PC-9 (cell line): ENCODE measurements at regions not wholly inside any gene's neighbourhood (a gene's known extent, or its start where the extent isn't known, plus 50 kb on each side); places are given as distances from the start of the nearest gene placed in this dataset.

ENCODE experiments used
- BruUV-seq: library from RNA; stranded (reverse); fragments of 400-500 nt; replicated peaks from 2 replicates; lab custom pipeline; 2021; lab: Mats Ljungman, UMichigan
- CTCF ChIA-PET: fragments of 300-600 bp; sonication (Branson Sonifier 250); formaldehyde crosslinking; loops from one replicate; lab custom pipeline; 2022; ENCODE audit warnings: antibody characterized with exemption; lab: Charles Lee
- POLR2A ChIA-PET: fragments of 300-600 bp; sonication (Branson Sonifier 250); formaldehyde crosslinking; loops from one replicate; lab custom pipeline; 2022; ENCODE audit warnings: antibody characterized with exemption; ENCODE audit not compliant: unreplicated experiment; lab: Charles Lee
- DNase-seq, 2 experiments: peaks; one replicate each; pipeline versions ENCODE4 v3.0.0 to v3.0.0-alpha.2; 2015 to 2022; ENCODE audit warnings: mixed read lengths in 1 of 2
- H2AFZ ChIP-seq: fragments of 200-600 bp; sonication (generic); 2 replicates; pipeline ENCODE4 v1.8.1; 2017; ENCODE audit warnings: antibody characterized with exemption
- H3F3A ChIP-seq: fragments of 200-600 bp; sonication (generic); 2 replicates; pipeline ENCODE4 v1.8.1; 2017; ENCODE audit warnings: antibody characterized with exemption, mild to moderate bottlenecking, low read depth; ENCODE audit not compliant: insufficient read depth
- H3K27ac ChIP-seq: fragments of 200-600 bp; sonication (generic); 2 replicates; pipeline ENCODE4 v1.6.1; 2016; ENCODE audit warnings: mixed run types
- H3K27me3 ChIP-seq: fragments of 200-600 bp; sonication (generic); 2 replicates; pipeline ENCODE4 v1.6.1; 2016; ENCODE audit warnings: low read depth, mixed run types; ENCODE audit not compliant: insufficient read depth
- H3K36me3 ChIP-seq: fragments of 200-600 bp; sonication (generic); 2 replicates; pipeline ENCODE4 v1.6.1; 2016; ENCODE audit warnings: low read depth, mixed run types
- H3K4me1 ChIP-seq: fragments of 200-600 bp; sonication (generic); replicated peaks from 2 replicates; pipeline ENCODE4 v1.6.1; 2016; ENCODE audit warnings: mixed run types; ENCODE audit not compliant: insufficient read depth
- H3K4me2 ChIP-seq: fragments of 200-600 bp; sonication (generic); 2 replicates; pipeline ENCODE4 v1.6.1; 2017; ENCODE audit warnings: mixed run types
- H3K4me3 ChIP-seq: fragments of 200-600 bp; sonication (generic); 2 replicates; pipeline ENCODE4 v1.6.1; 2016; ENCODE audit warnings: mixed run types
- H3K79me2 ChIP-seq: fragments of 200-600 bp; sonication (generic); 2 replicates; pipeline ENCODE4 v1.6.1; 2017; ENCODE audit warnings: low read depth, mixed run types
- H3K9me2 ChIP-seq: fragments of 200-600 bp; sonication (generic); 2 replicates; pipeline ENCODE4 v1.8.1; 2017; ENCODE audit warnings: mild to moderate bottlenecking; ENCODE audit not compliant: insufficient read depth
- H3K9me3 ChIP-seq: fragments of 200-600 bp; sonication (generic); 2 replicates; pipeline ENCODE4 v1.8.1; 2016; ENCODE audit warnings: low read depth; ENCODE audit not compliant: insufficient read depth
- H4K20me1 ChIP-seq: fragments of 200-600 bp; sonication (generic); 2 replicates; pipeline ENCODE4 v1.8.1; 2017; ENCODE audit not compliant: insufficient read depth
- CTCF ChIP-seq: fragments of 200-600 bp; sonication (generic); conservative IDR thresholded peaks from 2 replicates; pipeline ENCODE4 v1.6.1; 2017; ENCODE audit warnings: mixed run types, antibody characterized with exemption, mild to moderate bottlenecking, moderate library complexity
- EZH2 ChIP-seq: fragments of 200-600 bp; sonication (generic); IDR thresholded peaks from 2 replicates; pipeline ENCODE4 v1.8.0; 2017; ENCODE audit warnings: antibody characterized with exemption, low read depth
- intact Hi-C: fragments of 100-400 bp; cut with micrococcal nuclease; formaldehyde crosslinking; loops from one replicate; pipeline ENCODE4 v1.10.0; 2022; ENCODE audit not compliant: unreplicated experiment

GRCh38 chr13:39867807-39868206 lies 212.3 kb downstream of the COG6 start:
- no peak overlapping the region for H3K27ac ChIP-seq
- H3F3A ChIP-seq = no peaks in the 10 kb centered on the region
- H3K27me3 ChIP-seq = no peaks in the 10 kb centered on the region
- H2AFZ ChIP-seq = no peak overlapping the region
- no peaks in the 10 kb centered on the region for H4K20me1 ChIP-seq
- BruUV-seq = no TSS peak
- H3K4me1 ChIP-seq = no peaks in the 10 kb centered on the region
- ChIA-PET CTCF (no interaction called here), POLR2A (interaction anchor here (0.6 kb wide), 1 partner anchor 635 kb away, joined by 3 read pairs; no protein-coding TSS in a partner anchor)
- H3K9me3 ChIP-seq = no peaks in the 10 kb centered on the region
- H3K36me3 ChIP-seq = no peaks in the 10 kb centered on the region
- no peaks in the 10 kb centered on the region for H3K9me2 ChIP-seq
- no peak overlapping the region for H3K4me3 ChIP-seq
- no peak overlapping the region for H3K4me2 ChIP-seq
- no peak for DNase-seq
- no peak for TF ChIP-seq CTCF
- intact Hi-C loops = no loop called here
- H3K79me2 ChIP-seq = no peaks in the 10 kb centered on the region

- no peak for DNase-seq
- Histone ChIP-seq H3K36me3 (no peaks in the 10 kb centered on the region), H3K27me3 (no peaks in the 10 kb centered on the region), H3F3A (no peaks in the 10 kb centered on the region), H3K4me2 (no peak overlapping the region), H3K9me2 (no peaks in the 10 kb centered on the region), H3K4me3 (no peak overlapping the region), H3K27ac (no peak overlapping the region), H3K9me3 (no peaks in the 10 kb centered on the region), H3K79me2 (no peaks in the 10 kb centered on the region), H3K4me1 (no peaks in the 10 kb centered on the region), H2AFZ (no peak overlapping the region), H4K20me1 (no peaks in the 10 kb centered on the region)
- no TSS peak for BruUV-seq
- TF ChIP-seq CTCF (no peak), EZH2 (no peak)
- POLR2A ChIA-PET = interaction anchor here (0.6 kb wide), 1 partner anchor 1379 kb away, joined by 4 read pairs; no protein-coding TSS in a partner anchor
- intact Hi-C loops = no loop called here
- CTCF ChIA-PET = no interaction called here
These were observed 214.8 kb downstream of the COG6 start for GRCh38 chr13:39870197-39870747.

GRCh38 chr13:39874331-39875053 lies 219.0 kb downstream of the COG6 start:
- no peaks in the 10 kb centered on the region for H3K79me2 ChIP-seq
- H3K36me3 ChIP-seq = no peaks in the 10 kb centered on the region
- no peak overlapping the region for H3K4me3 ChIP-seq
- H3K27ac ChIP-seq = no peak overlapping the region
- no peak overlapping the region for H2AFZ ChIP-seq
- no peaks in the 10 kb centered on the region for H3K9me3 ChIP-seq
- no peaks in the 10 kb centered on the region for H4K20me1 ChIP-seq
- no peak for DNase-seq
- no peaks in the 10 kb centered on the region for H3K27me3 ChIP-seq
- intact Hi-C loops = no loop called here
- no peak overlapping the region for H3K4me2 ChIP-seq
- no TSS peak for BruUV-seq
- POLR2A ChIA-PET = no interaction called here
- H3K9me2 ChIP-seq = no peaks in the 10 kb centered on the region
- CTCF ChIA-PET = no interaction called here
- H3K4me1 ChIP-seq = no peaks in the 10 kb centered on the region
- H3F3A ChIP-seq = no peaks in the 10 kb centered on the region
- TF ChIP-seq EZH2 (no peak), CTCF (no peak)
